Bronchial epithelial cell (primary cell): ENCODE measurements at regions not wholly inside any gene's neighbourhood (a gene's known extent, or its start where the extent isn't known, plus 50 kb on each side); places are given as distances from the start of the nearest gene placed in this dataset.

Experiments
- DNase-seq: peaks from one replicate; pipeline ENCODE4 v3.0.0-alpha.2; 2010; ENCODE audit warnings: low read depth
- FAIRE-seq: peaks from 2 replicates; lab custom pipeline; 2011; peaks lifted over from hg19 to GRCh38; lab: Jason Lieb, UNC
- H3K27me3 ChIP-seq: 2 replicates; pipeline ENCODE4 v1.5.1; 2011; ENCODE audit warnings: low read length; ENCODE audit not compliant: control insufficient read depth, insufficient read depth
- H3K36me3 ChIP-seq: 2 replicates; pipeline ENCODE4 v1.5.1; 2011; ENCODE audit warnings: low read length; ENCODE audit not compliant: control insufficient read depth, insufficient read depth
- H3K4me3 ChIP-seq: 2 replicates; pipeline ENCODE4 v1.5.1; 2011; ENCODE audit warnings: mild to moderate bottlenecking, low read depth, low read length, control low read depth
- CTCF ChIP-seq: IDR thresholded peaks from 2 replicates; pipeline ENCODE4 v1.5.1; 2011; ENCODE audit warnings: mild to moderate bottlenecking, moderate library complexity, low read length, control low read depth, inconsistent platforms; ENCODE audit not compliant: insufficient read depth, severe bottlenecking

DNA sequence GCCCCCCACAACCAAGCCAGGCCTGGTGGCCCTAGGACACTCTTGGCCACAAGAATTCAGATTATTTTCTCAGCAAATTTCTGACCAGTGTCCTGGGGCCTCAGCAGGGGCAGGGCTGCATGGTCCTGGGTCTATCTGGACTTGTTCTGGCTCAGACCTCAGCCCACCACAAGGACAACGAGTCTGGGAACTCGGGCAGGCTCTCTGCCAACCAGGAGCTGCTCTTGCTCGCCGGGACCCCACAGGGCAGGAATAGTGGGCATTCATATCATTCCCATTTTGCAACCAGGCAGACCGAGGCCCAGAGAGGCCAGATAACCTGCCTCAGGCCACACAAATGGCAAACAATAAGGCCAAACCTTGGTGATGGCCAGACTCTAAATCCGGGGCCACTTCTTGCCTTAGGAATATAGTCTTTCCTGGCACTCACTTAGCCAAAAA is 75.4 kb upstream of the WNT7B start:
- no peak for TF ChIP-seq CTCF
- Histone ChIP-seq H3K4me3 (no peak overlapping the region), H3K27me3 (no peaks in the 10 kb centered on the region), H3K36me3 (no peaks in the 10 kb centered on the region)
- DNase-seq = no peak
- FAIRE-seq = no peak

DNA sequence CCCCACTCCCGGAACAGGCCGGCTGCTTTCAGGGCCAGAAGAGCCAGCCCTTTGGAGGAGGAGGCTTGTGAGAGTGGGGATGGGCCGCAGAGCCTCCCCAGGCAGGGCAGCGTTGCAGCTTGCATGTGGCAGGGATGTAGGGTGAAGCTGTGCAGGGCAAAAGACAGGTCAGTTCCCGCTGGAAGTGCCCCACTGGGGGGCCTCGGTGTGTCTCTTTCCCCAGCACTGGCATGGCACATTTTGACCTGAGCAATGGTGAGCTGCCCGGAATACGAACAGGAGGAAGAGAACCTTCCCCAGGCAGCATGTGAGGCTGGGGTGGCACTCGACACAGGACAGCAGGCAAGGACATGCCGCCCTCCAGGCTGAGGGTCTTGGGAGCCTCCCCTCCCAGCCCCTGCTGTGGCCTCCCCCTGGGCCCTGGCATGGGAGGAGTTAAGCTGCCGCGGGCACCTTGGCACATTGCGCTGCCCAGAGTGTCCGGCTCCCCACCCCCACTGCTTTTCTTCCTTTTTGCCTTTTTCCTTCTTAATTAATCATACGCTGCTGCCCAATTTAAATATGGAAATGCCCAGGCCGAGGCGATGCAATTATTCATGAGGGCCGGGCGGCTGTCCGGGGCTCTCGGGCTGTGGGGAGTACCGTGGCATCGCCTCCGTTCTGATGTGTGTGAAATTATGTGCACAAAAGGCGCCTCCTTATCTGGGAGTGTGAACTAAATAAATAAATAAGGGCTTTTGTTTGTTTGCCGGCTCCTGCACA is 76.0 kb upstream of the WNT7B start:
- no peaks in the 10 kb centered on the region for H3K27me3 ChIP-seq
- H3K36me3 ChIP-seq = no peaks in the 10 kb centered on the region
- DNase-seq = no peak
- H3K4me3 ChIP-seq = peak overlapping the region; percentile 70
- FAIRE-seq = no peak
- TF ChIP-seq CTCF = no peak

- no peak for TF ChIP-seq CTCF
- Histone ChIP-seq H3K36me3 (no peaks in the 10 kb centered on the region), H3K27me3 (no peaks in the 10 kb centered on the region), H3K4me3 (peak overlapping the region; percentile 70)
- no peak for DNase-seq
- FAIRE-seq = no peak
Observed at GRCh38 chr22:46053563-46054090, 76.7 kb upstream of the WNT7B start.

DNA sequence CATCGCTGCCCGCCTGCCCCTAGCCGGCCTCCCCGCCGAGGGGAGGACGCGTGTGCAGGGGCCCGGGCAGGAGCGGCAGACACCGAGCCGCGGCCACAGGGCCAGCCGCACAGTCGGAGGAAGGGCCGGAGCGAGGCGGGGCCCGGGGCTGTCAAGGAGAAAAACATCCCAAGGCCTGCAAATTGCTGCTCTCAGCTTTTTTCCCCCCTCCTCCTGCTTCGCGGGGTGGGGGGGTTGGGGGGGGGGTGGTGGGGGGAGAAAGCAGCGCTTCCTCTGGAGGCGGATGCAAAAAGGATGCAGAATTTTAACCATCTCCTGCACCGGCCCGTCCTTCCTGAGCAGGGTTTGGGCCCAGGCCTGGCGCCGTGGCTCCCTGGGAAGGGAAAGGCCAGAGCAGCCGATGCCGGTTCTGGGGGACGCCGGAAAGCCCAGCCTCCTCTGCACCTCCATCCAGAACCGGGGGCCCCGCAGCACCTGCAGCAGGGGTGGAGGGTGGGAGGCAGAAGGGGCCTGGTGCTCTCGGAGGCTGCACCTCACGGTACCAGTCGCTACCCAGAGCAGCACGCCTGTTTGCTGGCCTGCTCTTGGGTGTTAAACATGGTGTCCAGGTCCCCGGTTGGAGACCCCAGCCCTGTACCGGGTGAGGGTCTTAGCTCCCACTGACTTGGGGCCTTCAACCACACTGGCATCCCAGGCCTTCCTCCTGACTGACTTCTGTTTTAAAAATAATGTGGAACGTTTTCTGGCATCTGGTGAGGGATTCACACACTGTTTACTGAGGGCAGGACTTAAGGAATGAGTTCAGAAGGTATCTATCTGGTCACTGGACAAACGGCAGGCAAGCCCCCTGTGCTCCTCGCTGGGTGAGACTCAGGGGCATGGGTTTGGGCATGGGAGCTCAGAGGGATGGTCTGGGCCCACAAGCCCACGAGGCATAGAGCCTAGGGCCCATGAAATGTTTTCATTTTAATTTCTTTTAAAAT is 77.4 kb upstream of the WNT7B start:
- no peak for TF ChIP-seq CTCF
- no peak for FAIRE-seq
- H3K4me3 ChIP-seq = peak overlapping the region; percentile 70
- no peaks in the 10 kb centered on the region for H3K27me3 ChIP-seq
- DNase-seq = no peak
- H3K36me3 ChIP-seq = peaks cover 3% of the 10 kb centered on the region

DNA sequence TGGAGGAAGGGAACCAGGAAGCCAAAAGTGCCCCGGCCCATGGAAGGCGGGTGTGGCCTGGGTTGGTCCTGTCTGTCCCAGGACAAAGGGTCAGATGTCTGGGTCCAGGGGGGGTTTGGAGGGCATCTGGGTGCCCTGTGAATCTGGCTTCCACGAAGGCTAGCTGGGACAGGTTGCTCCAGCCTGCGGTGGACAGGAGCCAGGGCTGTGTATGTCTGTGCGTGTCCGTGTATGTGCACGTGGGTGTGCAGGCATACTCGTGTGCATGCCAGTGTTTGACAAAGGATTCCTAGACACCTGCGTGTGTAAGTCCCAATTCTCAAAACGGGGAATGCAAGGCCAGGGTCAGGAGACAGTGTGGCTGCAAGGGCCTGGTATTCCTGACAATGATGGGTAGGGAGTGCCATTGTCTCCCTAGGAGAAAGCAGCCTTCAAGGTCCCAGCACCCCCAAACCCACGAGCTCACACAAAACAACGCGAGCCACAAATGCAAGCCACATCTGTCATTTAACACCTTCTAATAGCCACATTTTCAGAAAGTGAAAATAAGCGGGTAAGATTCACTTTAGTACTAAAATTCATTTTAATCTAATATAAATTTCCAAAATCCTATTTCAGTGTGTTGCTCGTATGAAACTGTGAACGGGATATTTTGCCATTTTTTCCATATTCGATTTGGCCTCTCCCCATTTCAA is 78.4 kb upstream of the WNT7B start:
- no peak for TF ChIP-seq CTCF
- H3K36me3 ChIP-seq = peaks cover 3% of the 10 kb centered on the region
- no peaks in the 10 kb centered on the region for H3K27me3 ChIP-seq
- DNase-seq (no peak), FAIRE-seq (no peak)
- peak overlapping the region; percentile 70 for H3K4me3 ChIP-seq
